GOT3 (cell line): ENCODE measurements at regions not wholly inside any gene's neighbourhood (a gene's known extent, or its start where the extent isn't known, plus 50 kb on each side); places are given as distances from the start of the nearest gene placed in this dataset.

Experiments
- DNase-seq: peaks from one replicate; lab custom pipeline; 2025; ENCODE audit warnings: mixed read lengths; lab: John Stamatoyannopoulos, UW

DNA sequence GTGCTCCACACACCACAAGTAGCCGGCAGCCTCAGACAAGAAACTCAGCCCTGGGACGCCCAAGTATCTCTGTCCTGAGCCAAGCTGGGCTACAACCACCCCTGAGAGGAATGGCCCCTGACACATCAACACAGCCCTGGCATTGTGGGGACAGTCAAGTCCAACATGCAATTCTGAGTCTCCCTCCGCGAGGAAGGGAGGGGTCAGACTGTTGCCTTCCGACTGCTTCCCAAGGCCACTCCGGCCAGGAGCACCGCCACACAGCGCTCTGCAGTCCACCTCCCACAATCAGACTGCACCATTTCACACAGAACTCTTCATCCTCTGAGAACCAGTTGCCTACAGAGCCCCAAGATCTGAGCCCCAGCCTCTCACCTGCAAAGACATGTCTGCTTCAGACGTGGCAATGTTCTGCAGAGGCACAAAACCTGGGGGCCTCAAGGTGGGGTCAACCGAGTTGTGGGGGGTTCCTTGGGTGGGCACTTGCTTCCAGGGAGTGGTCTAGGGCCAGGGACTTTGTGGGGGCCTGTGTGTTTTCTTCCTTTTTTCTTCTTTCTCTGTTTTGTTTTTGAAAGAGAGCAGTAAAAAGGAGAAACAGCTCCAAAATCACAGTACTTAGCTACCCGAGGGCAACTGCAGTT, 76.7 kb upstream of the SALL3 start:
- no peak for DNase-seq

DNA sequence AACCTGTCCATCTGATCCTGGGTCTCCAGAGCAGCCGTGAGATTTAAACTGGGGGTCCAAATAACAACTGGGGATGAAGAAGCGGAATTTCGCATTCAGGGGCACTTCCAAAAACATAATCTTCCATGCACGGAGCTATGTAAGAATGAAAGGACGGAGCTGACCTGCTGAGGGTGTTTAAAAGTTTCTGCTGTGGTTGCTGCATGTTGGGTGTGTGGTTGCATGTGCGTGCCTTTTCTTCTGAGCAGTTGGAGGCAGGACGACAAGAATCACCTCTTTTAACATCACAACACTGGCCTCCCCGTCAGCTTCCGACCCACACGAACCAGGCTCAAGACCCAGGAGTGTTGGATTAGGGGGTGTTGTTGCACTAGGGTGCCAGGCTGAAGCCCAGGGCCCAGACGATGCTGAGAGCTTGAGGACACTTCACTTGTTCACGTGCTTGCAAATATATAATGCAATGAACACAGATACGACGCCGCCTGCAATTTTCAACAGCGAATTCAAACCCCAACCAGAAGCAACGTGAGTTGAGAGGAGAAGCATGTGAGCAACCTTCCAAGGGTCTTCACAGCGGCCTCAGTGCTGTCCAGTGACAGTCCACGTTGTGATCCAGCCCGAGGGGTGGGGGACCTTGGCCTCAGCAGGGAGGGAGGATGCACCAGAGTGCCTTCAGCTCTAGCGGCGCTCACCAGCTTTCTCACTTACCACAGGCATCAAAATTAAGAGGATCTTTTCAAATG, 76.0 kb upstream of the SALL3 start:
- no peak for DNase-seq

- DNase-seq: no peak
These were observed 75.5 kb upstream of the SALL3 start for GRCh38 chr18:78904179-78904531.

DNA sequence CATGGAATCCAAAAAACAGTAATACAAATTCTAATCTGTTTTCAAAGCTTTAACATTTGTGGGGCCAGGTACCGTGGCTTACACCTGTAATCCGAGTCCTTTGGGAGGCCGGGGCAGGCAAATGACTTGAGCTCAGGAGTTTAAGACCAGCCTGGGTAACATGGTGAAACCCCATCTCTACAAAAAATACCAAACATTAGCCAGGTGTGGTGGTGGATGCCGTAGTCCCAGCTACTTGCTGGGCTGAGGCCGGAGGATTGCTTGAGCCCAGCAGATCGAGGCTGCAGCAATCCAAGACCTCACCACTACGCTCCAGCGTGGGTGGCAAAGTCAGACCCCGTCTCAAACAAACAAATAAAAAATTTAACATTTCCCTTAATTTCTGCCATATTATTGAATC, 74.3 kb upstream of the SALL3 start:
- DNase-seq: no peak

GRCh38 chr18:78906066-78906465, 73.6 kb upstream of the SALL3 start:
- no peak for DNase-seq

DNA sequence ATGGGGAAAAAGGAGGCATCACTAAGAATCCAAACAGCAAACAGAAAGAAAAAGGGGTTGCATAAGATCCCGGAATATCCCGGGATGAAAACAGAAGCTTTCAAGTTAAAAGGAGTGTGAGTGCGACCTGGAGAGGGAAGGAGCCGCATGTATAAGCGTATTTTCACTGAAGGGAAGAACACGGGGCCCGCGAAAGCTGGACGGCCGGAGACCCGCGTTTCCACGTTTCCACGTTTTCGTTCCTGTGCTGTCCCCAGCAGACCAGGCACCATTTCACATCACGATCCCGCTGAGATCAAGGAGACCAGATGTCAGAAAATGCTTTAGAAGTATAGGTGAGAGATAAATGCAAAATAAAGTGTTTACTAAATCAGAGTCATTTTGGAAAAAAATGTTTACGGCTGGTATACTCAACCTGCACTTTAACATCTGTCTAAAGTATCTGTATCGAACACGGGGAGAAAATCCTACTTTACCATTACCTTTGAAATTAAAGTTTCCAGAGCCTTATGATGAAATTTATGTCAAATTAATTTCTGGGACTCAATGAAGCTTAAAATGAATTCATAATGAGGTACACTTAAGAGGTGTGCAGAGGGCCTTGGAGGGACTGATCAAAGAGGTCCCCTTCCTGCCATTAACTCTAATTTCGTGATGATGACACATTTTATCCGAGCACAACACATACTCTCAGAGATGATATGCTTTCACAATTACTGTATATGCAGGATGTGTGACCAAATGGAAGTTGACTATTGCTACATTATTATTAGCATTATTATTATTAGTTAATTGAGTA, 71.0 kb upstream of the SALL3 start:
- no peak for DNase-seq

- no peak for DNase-seq
These were observed 67.8 kb upstream of the SALL3 start for GRCh38 chr18:78911751-78912283.

DNA sequence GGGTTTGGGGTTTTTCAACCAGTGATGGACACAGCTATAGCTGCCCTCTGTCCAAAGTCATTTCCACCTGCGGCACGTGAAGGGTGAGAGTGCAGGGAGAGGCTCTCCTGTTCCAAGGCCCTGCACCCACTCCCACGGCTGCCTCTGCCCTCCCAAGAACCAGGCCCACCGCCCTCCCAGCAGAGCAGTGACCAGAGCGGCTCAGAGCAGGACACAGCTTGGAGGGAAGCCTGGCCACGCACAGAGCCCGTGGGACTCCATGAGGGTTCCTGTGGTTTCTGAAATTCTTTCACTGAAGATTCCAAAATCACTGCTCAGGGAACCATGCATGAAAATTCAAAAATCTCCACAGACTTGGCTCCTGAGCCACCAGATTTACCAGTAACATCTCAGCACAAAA, 67.3 kb upstream of the SALL3 start:
- DNase-seq: no peak

- DNase-seq: no peak
These were observed 66.8 kb upstream of the SALL3 start for GRCh38 chr18:78912844-78913243.

- DNase-seq: no peak
These were observed 66.2 kb upstream of the SALL3 start for GRCh38 chr18:78913395-78913794.

- no peak for DNase-seq
These were observed 65.8 kb upstream of the SALL3 start for GRCh38 chr18:78913830-78914231.

- DNase-seq: no peak
These were observed 65.2 kb upstream of the SALL3 start for GRCh38 chr18:78914249-78914935.

GRCh38 chr18:78915446-78916008, 64.1 kb upstream of the SALL3 start:
- no peak for DNase-seq

DNA sequence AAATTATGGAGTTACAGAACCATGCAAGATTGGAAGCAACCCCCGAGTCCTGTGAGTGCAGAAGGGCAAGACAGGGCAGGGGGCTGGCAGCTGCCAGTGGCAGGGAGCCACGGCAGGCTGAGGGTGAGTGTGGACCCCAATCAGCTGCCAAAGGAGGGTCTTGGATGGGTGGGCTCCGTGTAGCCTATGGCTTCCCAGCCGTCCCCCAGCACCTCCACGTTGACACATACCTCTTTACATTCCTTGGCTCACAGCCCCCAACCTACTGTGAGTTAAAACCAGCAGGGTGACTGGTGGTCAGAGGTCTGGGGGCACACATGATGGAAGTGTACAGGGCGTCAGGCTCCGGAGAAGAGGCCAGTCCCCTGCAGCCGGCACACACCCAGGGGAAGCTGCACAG, 60.9 kb upstream of the SALL3 start:
- DNase-seq: no peak

DNA sequence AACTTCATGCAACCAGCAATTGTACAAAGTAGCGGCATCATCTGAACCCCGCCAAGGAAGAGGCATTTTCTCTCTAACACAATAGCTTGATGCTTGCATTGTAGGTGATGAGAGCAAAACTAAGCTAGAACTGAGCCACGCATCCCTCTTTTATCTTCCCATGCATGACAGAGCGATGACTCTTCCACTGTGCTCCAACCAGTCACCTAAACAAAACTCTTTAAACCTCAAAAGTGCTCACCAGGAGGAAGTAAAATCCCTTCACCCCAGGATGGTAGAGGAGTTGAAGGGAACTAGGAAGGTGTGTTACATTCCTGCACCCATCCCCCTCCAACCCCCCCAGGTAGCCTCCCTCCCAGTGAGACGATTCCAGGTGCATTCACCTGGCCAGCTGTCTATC, 59.7 kb upstream of the SALL3 start:
- no peak for DNase-seq

- no peak for DNase-seq
These were observed 59.0 kb upstream of the SALL3 start for GRCh38 chr18:78920456-78921138.

DNA sequence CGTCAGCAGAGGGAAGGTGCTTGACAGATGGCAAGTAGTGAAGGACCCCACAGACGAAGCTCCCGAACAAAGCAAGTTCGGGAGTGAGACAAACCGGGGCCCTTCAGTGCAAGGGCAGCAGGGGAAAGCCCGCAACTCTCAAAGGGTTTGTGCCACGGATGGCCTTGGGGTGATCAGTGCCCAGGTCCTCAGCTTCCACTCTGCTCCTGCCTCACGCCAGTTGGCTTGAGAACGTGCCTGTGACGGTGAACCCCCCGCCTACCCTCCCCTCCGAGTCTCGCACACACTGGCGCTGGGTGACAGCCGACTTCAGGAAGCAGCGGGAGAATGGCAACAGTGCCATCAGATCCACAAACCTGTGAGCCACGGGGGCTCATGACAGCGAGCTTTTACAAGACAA, 56.8 kb upstream of the SALL3 start:
- DNase-seq: no peak

GRCh38 chr18:78924301-78924700, 55.3 kb upstream of the SALL3 start:
- no peak for DNase-seq

- no peak for DNase-seq
These were observed 54.7 kb upstream of the SALL3 start for GRCh38 chr18:78924786-78925540.

DNA sequence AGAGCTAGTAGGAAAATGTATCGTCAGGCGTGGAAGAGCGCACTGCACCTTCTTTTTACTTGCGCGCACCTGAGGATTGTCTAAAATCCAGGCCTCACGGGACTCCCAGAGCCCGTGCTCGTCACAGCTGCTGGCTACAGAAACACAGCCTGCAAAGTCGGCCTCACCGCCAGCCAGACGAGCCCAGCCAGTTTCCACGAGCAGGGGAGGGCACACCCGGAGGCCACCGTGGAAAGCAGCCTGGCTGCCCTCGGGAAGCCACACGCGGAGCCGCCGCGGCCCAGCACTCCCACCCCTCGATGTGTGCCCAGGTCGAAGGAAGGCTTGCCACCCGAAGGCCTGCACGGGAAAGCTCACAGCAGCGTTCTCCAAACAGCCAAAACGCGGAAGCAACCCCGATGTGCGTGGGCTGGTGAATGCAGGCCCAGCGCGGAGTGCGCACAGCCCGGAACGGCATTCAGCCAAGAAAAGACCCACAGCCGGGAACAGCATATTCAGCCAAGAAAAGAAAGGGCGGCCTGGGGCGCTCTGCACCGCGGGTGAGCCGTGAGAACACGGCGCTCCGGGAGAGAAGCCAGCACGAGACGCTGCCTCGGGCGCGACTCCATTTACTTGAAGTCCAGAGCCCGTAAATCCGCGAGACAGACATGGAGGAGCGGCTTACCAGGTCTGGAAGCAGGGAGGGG, 53.9 kb upstream of the SALL3 start:
- DNase-seq: no peak
